A673 (cell line): ENCODE measurements at regions not wholly inside any gene's neighbourhood (a gene's known extent, or its start where the extent isn't known, plus 50 kb on each side); places are given as distances from the start of the nearest gene placed in this dataset.
"Not testable (repeated sequence)": the region's sequence is repeated elsewhere in the genome, so short reads cannot be mapped to it uniquely, and the experiment has no call there.

Experiments
- EZH2 ChIP-seq: fragments of 200-600 bp; sonication (generic); IDR thresholded peaks from 2 replicates; pipeline ENCODE4 v1.6.1; 2017; ENCODE audit warnings: borderline replicate concordance, low read depth, mild to moderate bottlenecking, mixed read lengths, antibody characterized with exemption, low read length; ENCODE audit not compliant: poor library complexity, severe bottlenecking
- TF ChIP-seq, protein P1 (sequence below): fragments of 300-800, 200-600 bp; sonication (generic); conservative IDR thresholded peaks from 2 replicates; pipeline ENCODE4 v1.5.1; 2017; ENCODE audit warnings: low read depth, mild to moderate bottlenecking, antibody characterized with exemption, low read length, moderate library complexity, mixed read lengths

- TF ChIP-seq, protein P1, sequence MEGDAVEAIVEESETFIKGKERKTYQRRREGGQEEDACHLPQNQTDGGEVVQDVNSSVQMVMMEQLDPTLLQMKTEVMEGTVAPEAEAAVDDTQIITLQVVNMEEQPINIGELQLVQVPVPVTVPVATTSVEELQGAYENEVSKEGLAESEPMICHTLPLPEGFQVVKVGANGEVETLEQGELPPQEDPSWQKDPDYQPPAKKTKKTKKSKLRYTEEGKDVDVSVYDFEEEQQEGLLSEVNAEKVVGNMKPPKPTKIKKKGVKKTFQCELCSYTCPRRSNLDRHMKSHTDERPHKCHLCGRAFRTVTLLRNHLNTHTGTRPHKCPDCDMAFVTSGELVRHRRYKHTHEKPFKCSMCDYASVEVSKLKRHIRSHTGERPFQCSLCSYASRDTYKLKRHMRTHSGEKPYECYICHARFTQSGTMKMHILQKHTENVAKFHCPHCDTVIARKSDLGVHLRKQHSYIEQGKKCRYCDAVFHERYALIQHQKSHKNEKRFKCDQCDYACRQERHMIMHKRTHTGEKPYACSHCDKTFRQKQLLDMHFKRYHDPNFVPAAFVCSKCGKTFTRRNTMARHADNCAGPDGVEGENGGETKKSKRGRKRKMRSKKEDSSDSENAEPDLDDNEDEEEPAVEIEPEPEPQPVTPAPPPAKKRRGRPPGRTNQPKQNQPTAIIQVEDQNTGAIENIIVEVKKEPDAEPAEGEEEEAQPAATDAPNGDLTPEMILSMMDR: not testable (repeated sequence)
- TF ChIP-seq EZH2: not testable (repeated sequence)
Measured at GRCh38 chr22:10678720-10679119, 4849.3 kb upstream of the OR11H1 start.
